ENCODE measurements at regions not wholly inside any gene's neighbourhood (a gene's known extent, or its start where the extent isn't known, plus 50 kb on each side); places are given as distances from the start of the nearest gene placed in this dataset.

- ChIA-PET CTCF (no interaction called here), POLR2A (no interaction called here)
- H3K4me1 Mint-ChIP-seq (ENCODE audit: low read depth) = no peaks in the 10 kb centered on the region
- intact Hi-C loops (cut with micrococcal nuclease) = no loop called here
- ATAC-seq (no peak), DNase-seq (no peak)
- peaks cover 18% of the 10 kb centered on the region for H3K27me3 Mint-ChIP-seq
- H3K27ac Mint-ChIP-seq = no peak overlapping the region
- H3K9me3 Mint-ChIP-seq = no peaks in the 10 kb centered on the region
- no peaks in the 10 kb centered on the region for H3K36me3 Mint-ChIP-seq (ENCODE audit: low read depth)
- TF ChIP-seq, protein P1, sequence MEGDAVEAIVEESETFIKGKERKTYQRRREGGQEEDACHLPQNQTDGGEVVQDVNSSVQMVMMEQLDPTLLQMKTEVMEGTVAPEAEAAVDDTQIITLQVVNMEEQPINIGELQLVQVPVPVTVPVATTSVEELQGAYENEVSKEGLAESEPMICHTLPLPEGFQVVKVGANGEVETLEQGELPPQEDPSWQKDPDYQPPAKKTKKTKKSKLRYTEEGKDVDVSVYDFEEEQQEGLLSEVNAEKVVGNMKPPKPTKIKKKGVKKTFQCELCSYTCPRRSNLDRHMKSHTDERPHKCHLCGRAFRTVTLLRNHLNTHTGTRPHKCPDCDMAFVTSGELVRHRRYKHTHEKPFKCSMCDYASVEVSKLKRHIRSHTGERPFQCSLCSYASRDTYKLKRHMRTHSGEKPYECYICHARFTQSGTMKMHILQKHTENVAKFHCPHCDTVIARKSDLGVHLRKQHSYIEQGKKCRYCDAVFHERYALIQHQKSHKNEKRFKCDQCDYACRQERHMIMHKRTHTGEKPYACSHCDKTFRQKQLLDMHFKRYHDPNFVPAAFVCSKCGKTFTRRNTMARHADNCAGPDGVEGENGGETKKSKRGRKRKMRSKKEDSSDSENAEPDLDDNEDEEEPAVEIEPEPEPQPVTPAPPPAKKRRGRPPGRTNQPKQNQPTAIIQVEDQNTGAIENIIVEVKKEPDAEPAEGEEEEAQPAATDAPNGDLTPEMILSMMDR (IDR thresholded peaks at IDR 0.05) = no peak
- H3K4me3 Mint-ChIP-seq = no peak overlapping the region
These were observed 253.8 kb upstream of the PLXNA2 start for GRCh38 chr1:208497866-208498541.

GRCh38 chr1:208499026-208499425 lies 254.8 kb upstream of the PLXNA2 start:
- CTCF ChIA-PET = no interaction called here
- intact Hi-C loops (cut with micrococcal nuclease) = no loop called here
- Mint-ChIP-seq H3K4me3 (no peak overlapping the region), H3K4me1 (ENCODE audit: low read depth) (no peaks in the 10 kb centered on the region), H3K36me3 (ENCODE audit: low read depth) (no peaks in the 10 kb centered on the region), H3K27ac (no peak overlapping the region), H3K27me3 (peaks cover 17% of the 10 kb centered on the region), H3K9me3 (no peaks in the 10 kb centered on the region)
- TF ChIP-seq, protein P1 (IDR thresholded peaks at IDR 0.05) = no peak
- no peak for DNase-seq
- no peak for ATAC-seq
- POLR2A ChIA-PET = no interaction called here

DNA sequence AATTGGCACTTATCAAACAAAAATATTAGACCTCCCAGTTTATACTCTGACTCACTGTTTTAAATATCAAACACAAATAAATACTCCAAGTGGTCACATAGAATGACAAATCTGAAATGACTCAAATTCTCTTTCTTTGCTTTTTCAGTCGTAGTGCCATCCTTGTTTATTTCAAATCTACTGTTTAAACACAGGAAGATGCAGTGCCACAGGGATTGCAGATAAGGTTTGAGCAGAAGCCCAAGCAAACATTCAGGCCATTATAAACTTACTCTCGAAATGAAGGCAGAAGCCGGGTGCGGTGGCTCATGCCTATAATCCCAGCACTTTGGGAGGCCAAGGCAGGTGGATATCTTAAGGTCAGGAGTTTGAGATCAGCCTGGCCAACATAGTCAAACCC lies 255.4 kb upstream of the PLXNA2 start:
- ATAC-seq (no peak), DNase-seq (no peak)
- CTCF ChIA-PET = no interaction called here
- H3K9me3 Mint-ChIP-seq = no peaks in the 10 kb centered on the region
- TF ChIP-seq, protein P1 (IDR thresholded peaks at IDR 0.05) = no peak
- no peaks in the 10 kb centered on the region for H3K36me3 Mint-ChIP-seq (ENCODE audit: low read depth)
- no peak overlapping the region for H3K4me3 Mint-ChIP-seq
- POLR2A ChIA-PET = no interaction called here
- no peaks in the 10 kb centered on the region for H3K4me1 Mint-ChIP-seq (ENCODE audit: low read depth)
- intact Hi-C loops (cut with micrococcal nuclease) = no loop called here
- H3K27me3 Mint-ChIP-seq = peaks cover 20% of the 10 kb centered on the region
- no peak overlapping the region for H3K27ac Mint-ChIP-seq

DNA sequence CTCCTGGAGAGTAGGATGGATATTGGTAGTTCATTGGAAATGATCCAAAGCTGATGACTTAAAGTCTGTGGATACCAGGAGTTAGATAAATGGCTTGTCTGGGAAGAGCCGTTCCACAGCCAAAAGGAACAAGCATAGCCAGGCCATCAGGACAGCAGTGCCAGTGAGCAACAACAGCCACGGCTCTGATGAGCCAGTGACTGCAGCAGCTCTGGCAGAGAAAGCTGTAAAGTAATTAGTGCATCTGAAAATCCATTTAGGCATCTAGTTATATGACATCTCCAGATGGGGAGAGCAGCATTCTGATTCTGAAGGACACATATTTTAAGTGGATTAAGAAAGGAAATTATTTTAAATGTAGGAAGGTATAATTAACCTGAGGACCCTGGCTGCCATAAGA lies 256.2 kb upstream of the PLXNA2 start:
- Mint-ChIP-seq H3K27me3 (peaks cover 18% of the 10 kb centered on the region), H3K4me3 (no peak overlapping the region), H3K36me3 (ENCODE audit: low read depth) (no peaks in the 10 kb centered on the region), H3K27ac (no peak overlapping the region), H3K9me3 (no peaks in the 10 kb centered on the region), H3K4me1 (ENCODE audit: low read depth) (no peaks in the 10 kb centered on the region)
- DNase-seq (no peak), ATAC-seq (no peak)
- POLR2A ChIA-PET = no interaction called here
- intact Hi-C loops (cut with micrococcal nuclease) = no loop called here
- CTCF ChIA-PET = no interaction called here
- TF ChIP-seq, protein P1 (IDR thresholded peaks at IDR 0.05) = no peak

GRCh38 chr1:208501542-208501941 lies 257.4 kb upstream of the PLXNA2 start:
- no peak for DNase-seq
- H3K27ac Mint-ChIP-seq = no peak overlapping the region
- H3K36me3 Mint-ChIP-seq (ENCODE audit: low read depth) = no peaks in the 10 kb centered on the region
- no peak for ATAC-seq
- no peak overlapping the region for H3K4me3 Mint-ChIP-seq
- CTCF ChIA-PET = no interaction called here
- no peaks in the 10 kb centered on the region for H3K9me3 Mint-ChIP-seq
- H3K27me3 Mint-ChIP-seq = peaks cover 16% of the 10 kb centered on the region
- H3K4me1 Mint-ChIP-seq (ENCODE audit: low read depth) = no peaks in the 10 kb centered on the region
- POLR2A ChIA-PET = no interaction called here
- intact Hi-C loops (cut with micrococcal nuclease) = no loop called here
- TF ChIP-seq, protein P1 (IDR thresholded peaks at IDR 0.05) = no peak
